ENCODE measurements at regions not wholly inside any gene's neighbourhood (a gene's known extent, or its start where the extent isn't known, plus 50 kb on each side); places are given as distances from the start of the nearest gene placed in this dataset.

- no peak for DNase-seq (ENCODE audit: low read depth, low spot score)
- no peak overlapping the region for H3K4me3 ChIP-seq (ENCODE audit: low read length)
- H3K27ac ChIP-seq (ENCODE audit: low read length) = no peak overlapping the region
- H3K4me1 ChIP-seq (ENCODE audit: control insufficient read depth, insufficient read depth, low read length) = no peaks in the 10 kb centered on the region; the same call in 1 of the 2 replicates
- H3K27me3 ChIP-seq (ENCODE audit: control insufficient read depth, insufficient read depth, low read length) = no peaks in the 10 kb centered on the region
- H3K36me3 ChIP-seq (ENCODE audit: control insufficient read depth, insufficient read depth, low read length) = no peaks in the 10 kb centered on the region
- no CpG with 5 or more reads among the region's 1 CpG for WGBS (ENCODE audit: insufficient coverage, insufficient read length)
- H3K9me3 ChIP-seq (ENCODE audit: control insufficient read depth, insufficient read depth, low read length) = no peaks in the 10 kb centered on the region
These were observed 244.6 kb upstream of the SPRY2 start for GRCh38 chr13:80585531-80585930.

GRCh38 chr13:80584785-80585184 lies 243.9 kb upstream of the SPRY2 start:
- Histone ChIP-seq H3K27me3 (ENCODE audit: control insufficient read depth, insufficient read depth, low read length) (no peaks in the 10 kb centered on the region), H3K9me3 (ENCODE audit: control insufficient read depth, insufficient read depth, low read length) (no peaks in the 10 kb centered on the region), H3K4me3 (ENCODE audit: low read length) (no peak overlapping the region), H3K27ac (ENCODE audit: low read length) (no peak overlapping the region), H3K36me3 (ENCODE audit: control insufficient read depth, insufficient read depth, low read length) (no peaks in the 10 kb centered on the region), H3K4me1 (ENCODE audit: control insufficient read depth, insufficient read depth, low read length) (no peaks in the 10 kb centered on the region; the same call in 1 of the 2 replicates)
- WGBS (ENCODE audit: insufficient coverage, insufficient read length) = no CpG with 5 or more reads among the region's 1 CpG
- no peak for DNase-seq (ENCODE audit: low read depth, low spot score)

GRCh38 chr13:80584306-80584705 lies 243.4 kb upstream of the SPRY2 start:
- Histone ChIP-seq H3K27me3 (ENCODE audit: control insufficient read depth, insufficient read depth, low read length) (no peaks in the 10 kb centered on the region), H3K4me1 (ENCODE audit: control insufficient read depth, insufficient read depth, low read length) (no peaks in the 10 kb centered on the region; the same call in 1 of the 2 replicates), H3K27ac (ENCODE audit: low read length) (no peak overlapping the region), H3K9me3 (ENCODE audit: control insufficient read depth, insufficient read depth, low read length) (no peaks in the 10 kb centered on the region), H3K4me3 (ENCODE audit: low read length) (no peak overlapping the region), H3K36me3 (ENCODE audit: control insufficient read depth, insufficient read depth, low read length) (no peaks in the 10 kb centered on the region)
- DNase-seq (ENCODE audit: low read depth, low spot score) = no peak

GRCh38 chr13:80577926-80578670 lies 237.2 kb upstream of the SPRY2 start:
- Histone ChIP-seq H3K27ac (ENCODE audit: low read length) (no peak overlapping the region), H3K4me1 (ENCODE audit: control insufficient read depth, insufficient read depth, low read length) (no peaks in the 10 kb centered on the region), H3K9me3 (ENCODE audit: control insufficient read depth, insufficient read depth, low read length) (no peaks in the 10 kb centered on the region), H3K36me3 (ENCODE audit: control insufficient read depth, insufficient read depth, low read length) (no peaks in the 10 kb centered on the region), H3K27me3 (ENCODE audit: control insufficient read depth, insufficient read depth, low read length) (no peaks in the 10 kb centered on the region), H3K4me3 (ENCODE audit: low read length) (no peak overlapping the region)
- no peak for DNase-seq (ENCODE audit: low read depth, low spot score)
- no CpG with 5 or more reads among the region's 10 CpGs for WGBS (ENCODE audit: insufficient coverage, insufficient read length)

- Histone ChIP-seq H3K4me1 (ENCODE audit: control insufficient read depth, insufficient read depth, low read length) (no peaks in the 10 kb centered on the region), H3K4me3 (ENCODE audit: low read length) (no peak overlapping the region), H3K27me3 (ENCODE audit: control insufficient read depth, insufficient read depth, low read length) (no peaks in the 10 kb centered on the region), H3K9me3 (ENCODE audit: control insufficient read depth, insufficient read depth, low read length) (no peaks in the 10 kb centered on the region; the same call in 1 of the 2 replicates), H3K27ac (ENCODE audit: low read length) (no peak overlapping the region), H3K36me3 (ENCODE audit: control insufficient read depth, insufficient read depth, low read length) (no peaks in the 10 kb centered on the region)
- WGBS (ENCODE audit: insufficient coverage, insufficient read length) = no CpG with 5 or more reads among the region's 5 CpGs
- no peak for DNase-seq (ENCODE audit: low read depth, low spot score)
These were observed 236.4 kb upstream of the SPRY2 start for GRCh38 chr13:80577285-80577684.

- no peak for DNase-seq (ENCODE audit: low read depth, low spot score)
- no CpG with 5 or more reads among the region's 6 CpGs for WGBS (ENCODE audit: insufficient coverage, insufficient read length)
- Histone ChIP-seq H3K27ac (ENCODE audit: low read length) (no peak overlapping the region), H3K4me1 (ENCODE audit: control insufficient read depth, insufficient read depth, low read length) (no peaks in the 10 kb centered on the region), H3K9me3 (ENCODE audit: control insufficient read depth, insufficient read depth, low read length) (no peaks in the 10 kb centered on the region; the same call in 1 of the 2 replicates), H3K36me3 (ENCODE audit: control insufficient read depth, insufficient read depth, low read length) (no peaks in the 10 kb centered on the region), H3K27me3 (ENCODE audit: control insufficient read depth, insufficient read depth, low read length) (no peaks in the 10 kb centered on the region), H3K4me3 (ENCODE audit: low read length) (no peak overlapping the region)
These were observed 233.4 kb upstream of the SPRY2 start for GRCh38 chr13:80574113-80574850.

- Histone ChIP-seq H3K9me3 (ENCODE audit: control insufficient read depth, insufficient read depth, low read length) (no peaks in the 10 kb centered on the region; the same call in 1 of the 2 replicates), H3K36me3 (ENCODE audit: control insufficient read depth, insufficient read depth, low read length) (no peaks in the 10 kb centered on the region), H3K27me3 (ENCODE audit: control insufficient read depth, insufficient read depth, low read length) (no peaks in the 10 kb centered on the region), H3K27ac (ENCODE audit: low read length) (no peak overlapping the region), H3K4me1 (ENCODE audit: control insufficient read depth, insufficient read depth, low read length) (no peaks in the 10 kb centered on the region), H3K4me3 (ENCODE audit: low read length) (no peak overlapping the region)
- no peak for DNase-seq (ENCODE audit: low read depth, low spot score)
- WGBS (ENCODE audit: insufficient coverage, insufficient read length) = no CpG with 5 or more reads among the region's 5 CpGs
These were observed 232.0 kb upstream of the SPRY2 start for GRCh38 chr13:80572923-80573316.

- no peak for DNase-seq (ENCODE audit: low read depth, low spot score)
- no peaks in the 10 kb centered on the region; the same call in 1 of the 2 replicates for H3K9me3 ChIP-seq (ENCODE audit: control insufficient read depth, insufficient read depth, low read length)
- WGBS (ENCODE audit: insufficient coverage, insufficient read length) = no CpG with 5 or more reads among the region's 4 CpGs
- no peak overlapping the region for H3K4me3 ChIP-seq (ENCODE audit: low read length)
- H3K27ac ChIP-seq (ENCODE audit: low read length) = no peak overlapping the region
- H3K4me1 ChIP-seq (ENCODE audit: control insufficient read depth, insufficient read depth, low read length) = no peaks in the 10 kb centered on the region
- no peaks in the 10 kb centered on the region for H3K27me3 ChIP-seq (ENCODE audit: control insufficient read depth, insufficient read depth, low read length)
- H3K36me3 ChIP-seq (ENCODE audit: control insufficient read depth, insufficient read depth, low read length) = no peaks in the 10 kb centered on the region
These were observed 231.5 kb upstream of the SPRY2 start for GRCh38 chr13:80572308-80572922.

- no peaks in the 10 kb centered on the region; the same call in 1 of the 2 replicates for H3K9me3 ChIP-seq (ENCODE audit: control insufficient read depth, insufficient read depth, low read length)
- no peaks in the 10 kb centered on the region for H3K4me1 ChIP-seq (ENCODE audit: control insufficient read depth, insufficient read depth, low read length)
- no CpG with 5 or more reads among the region's 4 CpGs for WGBS (ENCODE audit: insufficient coverage, insufficient read length)
- H3K27ac ChIP-seq (ENCODE audit: low read length) = no peak overlapping the region
- no peak for DNase-seq (ENCODE audit: low read depth, low spot score)
- no peaks in the 10 kb centered on the region for H3K36me3 ChIP-seq (ENCODE audit: control insufficient read depth, insufficient read depth, low read length)
- H3K4me3 ChIP-seq (ENCODE audit: low read length) = no peak overlapping the region
- H3K27me3 ChIP-seq (ENCODE audit: control insufficient read depth, insufficient read depth, low read length) = no peaks in the 10 kb centered on the region
These were observed 230.7 kb upstream of the SPRY2 start for GRCh38 chr13:80571346-80572307.

GRCh38 chr13:80563439-80563838 lies 222.5 kb upstream of the SPRY2 start:
- no peaks in the 10 kb centered on the region for H3K36me3 ChIP-seq (ENCODE audit: control insufficient read depth, insufficient read depth, low read length)
- DNase-seq (ENCODE audit: low read depth, low spot score) = no peak
- H3K4me3 ChIP-seq (ENCODE audit: low read length) = no peak overlapping the region
- no peak overlapping the region for H3K27ac ChIP-seq (ENCODE audit: low read length)
- H3K9me3 ChIP-seq (ENCODE audit: control insufficient read depth, insufficient read depth, low read length) = no peaks in the 10 kb centered on the region
- no CpG with 5 or more reads among the region's 4 CpGs for WGBS (ENCODE audit: insufficient coverage, insufficient read length)
- no peaks in the 10 kb centered on the region for H3K4me1 ChIP-seq (ENCODE audit: control insufficient read depth, insufficient read depth, low read length)
- H3K27me3 ChIP-seq (ENCODE audit: control insufficient read depth, insufficient read depth, low read length) = no peaks in the 10 kb centered on the region
